Heart right ventricle (tissue), 16 donors: ENCODE measurements at regions not wholly inside any gene's neighbourhood (a gene's known extent, or its start where the extent isn't known, plus 50 kb on each side); places are given as distances from the start of the nearest gene placed in this dataset.

Experiments used
- ATAC-seq, 8 donors: fragments of 200-7000 bp; cut with Tn5 transposase; one replicate each; pipeline ENCODE4 v1.9.1; 2020; ENCODE audit warnings: mild to moderate bottlenecking in 8 of 8, moderate library complexity in 8 of 8, moderate number of reproducible peaks in 1 of 8
- DNase-seq, 2 donors: peaks; one replicate each; pipeline ENCODE4 v3.0.0-alpha.2; 2020
- H3K27ac ChIP-seq, 10 donors: fragments of 200-600 bp; sonication (generic) in 2 of 10; one replicate each; pipeline versions ENCODE4 v1.5.0 to v1.8.0; 2020 to 2022; ENCODE audit warnings: mild to moderate bottlenecking in 3 of 10
- H3K27me3 ChIP-seq, 7 donors: fragments of 200-600 bp; one replicate each; pipeline ENCODE4 v1.8.0; 2021 to 2022; ENCODE audit warnings: mild to moderate bottlenecking in 2 of 7
- H3K36me3 ChIP-seq, 9 donors: fragments of 200-600 bp; sonication (generic) in 1 of 9; one replicate each; pipeline versions ENCODE4 v1.5.0 to v1.8.0; 2020 to 2022; ENCODE audit warnings: mild to moderate bottlenecking in 2 of 9
- H3K4me1 ChIP-seq, 9 donors: fragments of 200-600 bp; sonication (generic) in 1 of 9; one replicate each; pipeline versions ENCODE4 v1.5.0 to v1.8.0; 2020 to 2022; ENCODE audit warnings: mild to moderate bottlenecking in 4 of 9
- H3K4me3 ChIP-seq, 10 donors: fragments of 200-600 bp; sonication (generic) in 2 of 10; one replicate each; pipeline versions ENCODE4 v1.5.0 to v1.8.0; 2020 to 2022; ENCODE audit warnings: mild to moderate bottlenecking in 7 of 10, moderate library complexity in 2 of 10
- H3K9me3 ChIP-seq, 11 donors: fragments of 200-600 bp in 10 of 11; sonication (generic) in 2 of 11; one replicate each; pipeline versions ENCODE4 v1.5.0 to v1.8.0; 2013 to 2022; ENCODE audit warnings: mild to moderate bottlenecking in 2 of 11, control low read depth in 1 of 11, moderate library complexity in 1 of 11
- CTCF ChIP-seq, 9 donors: fragments of 200-600 bp; sonication (generic) in 2 of 9; IDR thresholded peaks; one replicate each; pipeline versions ENCODE4 v1.5.0 to v1.8.0; 2021 to 2022; ENCODE audit warnings: antibody characterized with exemption in 9 of 9, mild to moderate bottlenecking in 5 of 9, moderate library complexity in 1 of 9
- WGBS, 2 donors: extraction: QIAGEN DNeasy Blood & Tissue Kit; methylation state at CpG; one replicate each; pipeline ENCODE4 v1.1.7; 2013; ENCODE audit warnings: inconsistent platforms in 1 of 2; 5-methylcytosine and 5-hydroxymethylcytosine counted together
- intact Hi-C, 10 donors: fragments of 100-400 bp; cut with DNase I; formaldehyde crosslinking; loops; one replicate each; pipeline versions ENCODE4 v1.11.1 to v1.14.2; 2022
- donor health status: Arrhythmogenic right ventricular cardiomyopathy.
- donor health status: ischemic (EF 13 %, LVEDD 7.1; RV severe dilation, severe dysfunction).
- donor health status: healthy with polysubstance abuse.
- donor health status: DM: no; HTN: yes; CAD: no.
- donor health status: DM: no; HTN: no; CAD: no.
- donor health status: ischemic (EF 25% LVEDD 6.9; RV normal size, moderate dysfunction).
- donor health status: ischemic (EF 25% LVEDD 5.7; RV mildly dilated, moderate dysfunction).
- donor health status: healthy.
- donor health status: DM: yes; HTN: yes; CAD: no.
- donor health status: Ischemic cardiomyopathy.
- donor health status: ischemic (EF 35%, LVEDD 5.7; RV mildly dilated, moderate dysfunction).
- donor health status: nonischemic (EF 11% LVEDD 7.7; RV severe dilation, severe dysfunction).
- donor health status: DM: yes; HTN: yes; CAD: no.
- donor health status: PGD.
- donor health status: ischemic (EF 29% LVEDD 5.4; RV normal size, mild dysfunction).
- donor health status: nonischemic (EF 23%, LVEDD 6.1; RV moderate dilation, normal function).

- 85 to 87% methylated on average over 9 of the region's 9 CpGs for WGBS, 2 donors
- Histone ChIP-seq H3K4me3 (no peak overlapping the region), H3K36me3 (no peaks in the 10 kb centered on the region), H3K4me1 (no peaks in the 10 kb centered on the region), H3K27me3 (peaks cover 0 to 3% (median 0%) of the 10 kb centered on the region in 7 donors), H3K27ac (no peak overlapping the region), H3K9me3 (no peaks in the 10 kb centered on the region)
- DNase-seq (no peak), ATAC-seq (no peak)
- TF ChIP-seq CTCF (IDR thresholded peaks at IDR 0.05): no peak
- intact Hi-C loops: loop anchor here in 3 of 10 donors (10.0 kb wide), 1 partner anchor 393 kb away; no protein-coding TSS in a partner anchor
Measured at GRCh38 chr5:2157372-2157771, 274.6 kb upstream of the IRX4 start.

- Histone ChIP-seq H3K4me3 (no peak overlapping the region), H3K27ac (no peak overlapping the region), H3K4me1 (no peaks in the 10 kb centered on the region), H3K9me3 (no peaks in the 10 kb centered on the region), H3K36me3 (no peaks in the 10 kb centered on the region), H3K27me3 (peaks cover 0 to 3% (median 0%) of the 10 kb centered on the region in 7 donors)
- 85 to 86% methylated on average over 14 of the region's 14 CpGs for WGBS, 2 donors
- ATAC-seq (no peak), DNase-seq (no peak)
- intact Hi-C loops: loop anchor here in 3 of 10 donors (10.0 kb wide), 1 partner anchor 392 kb away; no protein-coding TSS in a partner anchor
- no peak for TF ChIP-seq CTCF (IDR thresholded peaks at IDR 0.05)
Measured at GRCh38 chr5:2156358-2157059, 273.8 kb upstream of the IRX4 start.

- peaks cover 0 to 9% (median 3%) of the 10 kb centered on the region in 7 donors for H3K27me3 ChIP-seq
- no peaks in the 10 kb centered on the region for H3K4me1 ChIP-seq
- H3K36me3 ChIP-seq: no peaks in the 10 kb centered on the region
- ATAC-seq: no peak
- no peak overlapping the region for H3K27ac ChIP-seq
- no peak overlapping the region for H3K4me3 ChIP-seq
- TF ChIP-seq CTCF (IDR thresholded peaks at IDR 0.05): no peak
- no peaks in the 10 kb centered on the region for H3K9me3 ChIP-seq
- 92 to 95% methylated on average over 18 of the region's 18 CpGs for WGBS, 2 donors
- DNase-seq: no peak
- intact Hi-C loops: loop anchor here in 3 of 10 donors (10.0 kb wide), 1 partner anchor 391 kb away; no protein-coding TSS in a partner anchor
Measured at GRCh38 chr5:2155556-2155955, 272.8 kb upstream of the IRX4 start.

- no peak for TF ChIP-seq CTCF (IDR thresholded peaks at IDR 0.05)
- Histone ChIP-seq H3K4me3 (no peak overlapping the region), H3K9me3 (no peaks in the 10 kb centered on the region), H3K36me3 (no peaks in the 10 kb centered on the region), H3K27me3 (peaks cover 0 to 10% (median 8%) of the 10 kb centered on the region in 7 donors), H3K27ac (no peak overlapping the region), H3K4me1 (no peaks in the 10 kb centered on the region)
- DNase-seq: no peak
- intact Hi-C loops: loop anchor here in 3 of 10 donors (10.0 kb wide), 1 partner anchor 389 kb away; no protein-coding TSS in a partner anchor
- no peak for ATAC-seq
- 85 to 87% methylated on average over 15 of the region's 15 CpGs for WGBS, 2 donors
Measured at GRCh38 chr5:2153802-2154201, 271.1 kb upstream of the IRX4 start.
